ENCODE measurements at regions not wholly inside any gene's neighbourhood (a gene's known extent, or its start where the extent isn't known, plus 50 kb on each side); places are given as distances from the start of the nearest gene placed in this dataset.

DNA sequence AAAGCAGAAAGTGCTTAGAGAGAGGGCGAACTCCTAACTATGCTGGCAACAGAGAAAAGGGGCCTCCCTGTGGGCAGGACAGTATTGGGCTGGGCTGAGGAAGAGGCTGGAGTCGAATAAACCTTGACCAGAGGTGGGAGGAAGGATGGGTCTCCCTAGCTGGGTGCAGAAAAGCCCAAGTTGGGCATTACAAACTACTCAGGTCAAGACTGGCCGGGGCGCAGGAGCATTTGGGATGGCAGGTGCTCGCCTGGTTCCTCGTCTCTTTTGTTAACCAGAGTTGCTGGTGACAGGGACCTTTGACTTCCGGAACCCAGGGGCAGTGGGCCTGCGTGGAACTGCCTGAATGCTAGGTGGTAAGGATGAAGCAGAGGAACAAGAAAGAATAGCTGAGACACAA, 80.3 kb upstream of the SHISAL1 start:
- ATAC-seq (no peak), DNase-seq (peak in 2 of 3 donors; percentile 4 to 11)

GRCh38 chr22:44392446-44392921, 79.7 kb upstream of the SHISAL1 start:
- DNase-seq (peak in 2 of 3 donors; percentile 1 to 17), ATAC-seq (no peak)
- TF ChIP-seq, protein P1, sequence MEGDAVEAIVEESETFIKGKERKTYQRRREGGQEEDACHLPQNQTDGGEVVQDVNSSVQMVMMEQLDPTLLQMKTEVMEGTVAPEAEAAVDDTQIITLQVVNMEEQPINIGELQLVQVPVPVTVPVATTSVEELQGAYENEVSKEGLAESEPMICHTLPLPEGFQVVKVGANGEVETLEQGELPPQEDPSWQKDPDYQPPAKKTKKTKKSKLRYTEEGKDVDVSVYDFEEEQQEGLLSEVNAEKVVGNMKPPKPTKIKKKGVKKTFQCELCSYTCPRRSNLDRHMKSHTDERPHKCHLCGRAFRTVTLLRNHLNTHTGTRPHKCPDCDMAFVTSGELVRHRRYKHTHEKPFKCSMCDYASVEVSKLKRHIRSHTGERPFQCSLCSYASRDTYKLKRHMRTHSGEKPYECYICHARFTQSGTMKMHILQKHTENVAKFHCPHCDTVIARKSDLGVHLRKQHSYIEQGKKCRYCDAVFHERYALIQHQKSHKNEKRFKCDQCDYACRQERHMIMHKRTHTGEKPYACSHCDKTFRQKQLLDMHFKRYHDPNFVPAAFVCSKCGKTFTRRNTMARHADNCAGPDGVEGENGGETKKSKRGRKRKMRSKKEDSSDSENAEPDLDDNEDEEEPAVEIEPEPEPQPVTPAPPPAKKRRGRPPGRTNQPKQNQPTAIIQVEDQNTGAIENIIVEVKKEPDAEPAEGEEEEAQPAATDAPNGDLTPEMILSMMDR (IDR thresholded peaks at IDR 0.05) = no peak
- intact Hi-C loops (cut with DNase I, micrococcal nuclease) = no loop called here
- no peaks in the 10 kb centered on the region for H3K4me1 ChIP-seq (ENCODE audit: low read depth)
- no peaks in the 10 kb centered on the region for H3K9me3 ChIP-seq
- no peaks in the 10 kb centered on the region for H3K36me3 ChIP-seq (ENCODE audit: low read depth)
- no peak overlapping the region for H3K4me3 ChIP-seq

More for the DNA sequence above, 80.3 kb upstream of the SHISAL1 start:
- no peaks in the 10 kb centered on the region for H3K36me3 ChIP-seq (ENCODE audit: low read depth)
- no peak overlapping the region for H3K4me3 ChIP-seq
- TF ChIP-seq, protein P1 (IDR thresholded peaks at IDR 0.05) = no peak
- H3K4me1 ChIP-seq (ENCODE audit: low read depth) = no peaks in the 10 kb centered on the region
- intact Hi-C loops (cut with DNase I, micrococcal nuclease) = no loop called here
- no peaks in the 10 kb centered on the region for H3K9me3 ChIP-seq

DNA sequence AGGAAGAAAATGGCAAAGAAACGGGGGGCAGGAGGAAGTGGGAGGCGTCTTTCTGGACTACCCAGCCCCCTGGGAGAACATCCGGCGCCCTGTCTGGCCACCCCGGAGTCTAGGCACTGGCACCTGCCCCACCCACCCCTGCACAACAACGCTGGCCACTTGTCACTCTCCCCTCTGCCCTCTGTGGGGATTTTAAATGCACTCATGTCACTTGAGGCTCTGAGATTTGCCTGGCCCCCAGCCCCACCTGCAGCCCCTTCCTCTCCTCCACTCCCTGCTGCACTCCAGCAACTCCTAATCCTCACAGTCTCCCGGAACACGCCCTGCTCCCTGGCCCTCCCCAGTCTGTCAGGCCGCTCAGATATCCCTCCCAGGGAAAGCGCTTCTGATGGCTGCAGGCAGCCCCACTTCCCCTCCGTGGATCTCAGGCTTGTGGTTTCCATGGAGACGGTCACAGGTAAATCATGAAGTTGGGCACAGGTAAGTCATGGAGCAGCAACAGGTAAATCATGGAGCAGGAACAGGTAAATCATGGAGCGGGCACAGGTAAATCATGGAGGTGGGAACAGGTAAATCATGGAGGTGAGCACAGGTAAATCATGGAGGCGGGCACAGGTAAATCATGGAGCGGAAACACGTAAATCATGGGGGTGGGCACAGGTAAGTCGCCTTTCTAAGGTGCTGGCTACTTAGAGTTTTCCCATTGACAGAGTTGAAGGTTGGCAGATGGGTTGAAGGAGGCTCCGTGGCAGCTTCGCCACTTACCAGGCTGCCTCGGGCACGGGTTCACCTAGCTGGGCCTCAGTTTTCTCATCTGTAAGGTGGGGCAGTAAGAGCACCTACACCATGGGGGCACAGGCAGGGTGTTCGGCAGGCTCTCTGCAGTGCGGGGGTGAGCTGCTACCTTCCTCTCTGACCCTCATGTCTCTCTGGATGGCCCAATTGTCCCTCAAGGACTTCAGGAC, 79.0 kb upstream of the SHISAL1 start:
- Histone ChIP-seq H3K4me1 (ENCODE audit: low read depth) (no peaks in the 10 kb centered on the region), H3K4me3 (no peak overlapping the region), H3K9me3 (no peaks in the 10 kb centered on the region), H3K36me3 (ENCODE audit: low read depth) (no peaks in the 10 kb centered on the region)
- DNase-seq (peak in 2 of 3 donors; percentile 4 to 14), ATAC-seq (no peak)
- intact Hi-C loops (cut with DNase I, micrococcal nuclease) = no loop called here
- TF ChIP-seq, protein P1 (IDR thresholded peaks at IDR 0.05) = no peak

- Histone ChIP-seq H3K36me3 (ENCODE audit: low read depth) (no peaks in the 10 kb centered on the region), H3K4me3 (no peak overlapping the region), H3K9me3 (no peaks in the 10 kb centered on the region), H3K4me1 (ENCODE audit: low read depth) (no peaks in the 10 kb centered on the region)
- TF ChIP-seq, protein P1 (IDR thresholded peaks at IDR 0.05) = no peak
- intact Hi-C loops (cut with DNase I, micrococcal nuclease) = no loop called here
- DNase-seq (peak in 2 of 3 donors; percentile 5 to 17), ATAC-seq (no peak)
These were observed 78.3 kb upstream of the SHISAL1 start for GRCh38 chr22:44391015-44391414.

DNA sequence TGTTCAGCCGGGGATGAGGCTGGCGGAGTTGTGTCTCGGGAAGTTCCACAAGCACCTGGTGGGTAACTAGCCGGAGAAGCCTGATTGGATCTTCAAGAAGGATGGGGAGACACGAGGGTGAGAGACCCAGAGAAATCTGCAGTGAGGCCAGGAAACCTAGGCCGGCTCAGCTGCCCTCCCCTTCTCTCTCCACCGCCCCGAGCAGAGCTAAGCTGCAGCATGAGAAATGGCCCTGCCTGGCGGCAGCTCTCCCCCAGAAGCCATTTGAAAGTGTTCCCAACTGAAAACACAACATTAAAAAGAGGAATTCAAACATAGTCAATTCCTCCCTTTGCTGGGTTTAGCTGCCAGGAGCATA, 77.8 kb upstream of the SHISAL1 start:
- Histone ChIP-seq H3K36me3 (ENCODE audit: low read depth) (no peaks in the 10 kb centered on the region), H3K4me1 (ENCODE audit: low read depth) (no peaks in the 10 kb centered on the region), H3K9me3 (no peaks in the 10 kb centered on the region), H3K4me3 (no peak overlapping the region)
- ATAC-seq (no peak), DNase-seq (peak in 1 of 3 donors; percentile 10)
- TF ChIP-seq, protein P1 (IDR thresholded peaks at IDR 0.05) = no peak
- intact Hi-C loops (cut with DNase I, micrococcal nuclease) = no loop called here
